ENCODE measurements at regions not wholly inside any gene's neighbourhood (a gene's known extent, or its start where the extent isn't known, plus 50 kb on each side); places are given as distances from the start of the nearest gene placed in this dataset.

- intact Hi-C loops (cut with DNase I) = loop anchor here in 1 of 4 donors (10.0 kb wide), 1 partner anchor 61 kb away; no protein-coding TSS in a partner anchor
- no peaks in the 10 kb centered on the region for H3K4me1 ChIP-seq (ENCODE audit: control insufficient read depth, insufficient read depth, low read length)
- no peaks in the 10 kb centered on the region for H3K27me3 ChIP-seq (ENCODE audit: control insufficient read depth, insufficient read depth)
- H3K9me3 ChIP-seq (ENCODE audit: control insufficient read depth, low read length) = no peaks in the 10 kb centered on the region
- 83% methylated on average over 6 of the region's 6 CpGs for WGBS
- ATAC-seq (no peak), DNase-seq (no peak)
- no peak overlapping the region for H3K27ac ChIP-seq (ENCODE audit: low read length)
- no peak overlapping the region for H3K4me3 ChIP-seq (ENCODE audit: low read length)
Observed at GRCh38 chr18:61965311-61965710, 72.5 kb upstream of the RNF152 start.

GRCh38 chr18:61964616-61965015, 71.8 kb upstream of the RNF152 start:
- intact Hi-C loops (cut with DNase I) = loop anchor here in 1 of 4 donors (10.0 kb wide), 1 partner anchor 60 kb away; no protein-coding TSS in a partner anchor
- Histone ChIP-seq H3K27me3 (ENCODE audit: control insufficient read depth, insufficient read depth) (no peaks in the 10 kb centered on the region), H3K9me3 (ENCODE audit: control insufficient read depth, low read length) (no peaks in the 10 kb centered on the region), H3K4me1 (ENCODE audit: control insufficient read depth, insufficient read depth, low read length) (no peaks in the 10 kb centered on the region), H3K27ac (ENCODE audit: low read length) (no peak overlapping the region), H3K4me3 (ENCODE audit: low read length) (no peak overlapping the region)
- no peak for ATAC-seq
- no peak for DNase-seq

GRCh38 chr18:61963705-61964104, 70.9 kb upstream of the RNF152 start:
- H3K9me3 ChIP-seq (ENCODE audit: control insufficient read depth, low read length) = no peaks in the 10 kb centered on the region
- no peak overlapping the region for H3K4me3 ChIP-seq (ENCODE audit: low read length)
- H3K4me1 ChIP-seq (ENCODE audit: control insufficient read depth, insufficient read depth, low read length) = no peaks in the 10 kb centered on the region
- DNase-seq (no peak), ATAC-seq (no peak)
- intact Hi-C loops (cut with DNase I) = loop anchor here in 1 of 4 donors (10.0 kb wide), 1 partner anchor 59 kb away; no protein-coding TSS in a partner anchor
- H3K27ac ChIP-seq (ENCODE audit: low read length) = no peak overlapping the region
- H3K27me3 ChIP-seq (ENCODE audit: control insufficient read depth, insufficient read depth) = no peaks in the 10 kb centered on the region
- WGBS = 38% methylated on average over 1 of the region's 1 CpG

GRCh38 chr18:61957801-61958516, 65.2 kb upstream of the RNF152 start:
- H3K4me1 ChIP-seq (ENCODE audit: control insufficient read depth, insufficient read depth, low read length) = no peaks in the 10 kb centered on the region
- DNase-seq = no peak
- intact Hi-C loops (cut with DNase I) = no loop called here
- H3K27me3 ChIP-seq (ENCODE audit: control insufficient read depth, insufficient read depth) = no peaks in the 10 kb centered on the region
- H3K4me3 ChIP-seq (ENCODE audit: low read length) = no peak overlapping the region
- WGBS = 81% methylated on average over 13 of the region's 13 CpGs
- ATAC-seq = no peak
- H3K9me3 ChIP-seq (ENCODE audit: control insufficient read depth, low read length) = no peaks in the 10 kb centered on the region
- no peak overlapping the region for H3K27ac ChIP-seq (ENCODE audit: low read length)

GRCh38 chr18:61955644-61956043, 62.8 kb upstream of the RNF152 start:
- no peak for DNase-seq
- WGBS = 67% methylated on average over 2 of the region's 2 CpGs
- ATAC-seq = no peak
- H3K4me1 ChIP-seq (ENCODE audit: control insufficient read depth, insufficient read depth, low read length) = no peaks in the 10 kb centered on the region
- intact Hi-C loops (cut with DNase I) = no loop called here
- no peak overlapping the region for H3K27ac ChIP-seq (ENCODE audit: low read length)
- H3K9me3 ChIP-seq (ENCODE audit: control insufficient read depth, low read length) = no peaks in the 10 kb centered on the region
- no peak overlapping the region for H3K4me3 ChIP-seq (ENCODE audit: low read length)
- H3K27me3 ChIP-seq (ENCODE audit: control insufficient read depth, insufficient read depth) = no peaks in the 10 kb centered on the region

- H3K4me3 ChIP-seq (ENCODE audit: low read length) = no peak overlapping the region
- 94% methylated on average over 5 of the region's 5 CpGs for WGBS
- intact Hi-C loops (cut with DNase I) = no loop called here
- H3K27ac ChIP-seq (ENCODE audit: low read length) = no peak overlapping the region
- no peak for ATAC-seq
- no peaks in the 10 kb centered on the region for H3K9me3 ChIP-seq (ENCODE audit: control insufficient read depth, low read length)
- H3K27me3 ChIP-seq (ENCODE audit: control insufficient read depth, insufficient read depth) = no peaks in the 10 kb centered on the region
- H3K4me1 ChIP-seq (ENCODE audit: control insufficient read depth, insufficient read depth, low read length) = no peaks in the 10 kb centered on the region
- DNase-seq = no peak
Observed at GRCh38 chr18:61954096-61954746, 61.4 kb upstream of the RNF152 start.

GRCh38 chr18:61953641-61954040, 60.8 kb upstream of the RNF152 start:
- Histone ChIP-seq H3K27ac (ENCODE audit: low read length) (no peak overlapping the region), H3K4me1 (ENCODE audit: control insufficient read depth, insufficient read depth, low read length) (no peaks in the 10 kb centered on the region), H3K9me3 (ENCODE audit: control insufficient read depth, low read length) (no peaks in the 10 kb centered on the region), H3K27me3 (ENCODE audit: control insufficient read depth, insufficient read depth) (no peaks in the 10 kb centered on the region), H3K4me3 (ENCODE audit: low read length) (no peak overlapping the region)
- intact Hi-C loops (cut with DNase I) = no loop called here
- ATAC-seq (no peak), DNase-seq (no peak)
- 87% methylated on average over 5 of the region's 5 CpGs for WGBS

- Histone ChIP-seq H3K9me3 (ENCODE audit: control insufficient read depth, low read length) (no peaks in the 10 kb centered on the region), H3K27me3 (ENCODE audit: control insufficient read depth, insufficient read depth) (no peaks in the 10 kb centered on the region), H3K4me3 (ENCODE audit: low read length) (no peak overlapping the region), H3K4me1 (ENCODE audit: control insufficient read depth, insufficient read depth, low read length) (no peaks in the 10 kb centered on the region), H3K27ac (ENCODE audit: low read length) (no peak overlapping the region)
- DNase-seq (no peak), ATAC-seq (no peak)
- intact Hi-C loops (cut with DNase I) = no loop called here
- WGBS = 86% methylated on average over 5 of the region's 5 CpGs
Observed at GRCh38 chr18:61953161-61953560, 60.4 kb upstream of the RNF152 start.

- ATAC-seq = no peak
- H3K27ac ChIP-seq (ENCODE audit: low read length) = no peak overlapping the region
- H3K4me3 ChIP-seq (ENCODE audit: low read length) = no peak overlapping the region
- intact Hi-C loops (cut with DNase I) = no loop called here
- H3K4me1 ChIP-seq (ENCODE audit: control insufficient read depth, insufficient read depth, low read length) = no peaks in the 10 kb centered on the region
- DNase-seq = no peak
- H3K9me3 ChIP-seq (ENCODE audit: control insufficient read depth, low read length) = no peaks in the 10 kb centered on the region
- H3K27me3 ChIP-seq (ENCODE audit: control insufficient read depth, insufficient read depth) = no peaks in the 10 kb centered on the region
- WGBS = 97% methylated on average over 6 of the region's 6 CpGs
Observed at GRCh38 chr18:61951396-61951795, 58.6 kb upstream of the RNF152 start.

GRCh38 chr18:61950371-61950770, 57.6 kb upstream of the RNF152 start:
- Histone ChIP-seq H3K4me1 (ENCODE audit: control insufficient read depth, insufficient read depth, low read length) (no peaks in the 10 kb centered on the region), H3K27ac (ENCODE audit: low read length) (no peak overlapping the region), H3K9me3 (ENCODE audit: control insufficient read depth, low read length) (no peaks in the 10 kb centered on the region), H3K4me3 (ENCODE audit: low read length) (no peak overlapping the region), H3K27me3 (ENCODE audit: control insufficient read depth, insufficient read depth) (no peaks in the 10 kb centered on the region)
- WGBS = 47% methylated on average over 3 of the region's 3 CpGs
- ATAC-seq (no peak), DNase-seq (no peak)
- intact Hi-C loops (cut with DNase I) = no loop called here

GRCh38 chr18:61949946-61950345, 57.1 kb upstream of the RNF152 start:
- H3K9me3 ChIP-seq (ENCODE audit: control insufficient read depth, low read length) = no peaks in the 10 kb centered on the region
- intact Hi-C loops (cut with DNase I) = no loop called here
- H3K4me3 ChIP-seq (ENCODE audit: low read length) = no peak overlapping the region
- 60% methylated on average over 10 of the region's 10 CpGs for WGBS
- H3K27ac ChIP-seq (ENCODE audit: low read length) = no peak overlapping the region
- H3K27me3 ChIP-seq (ENCODE audit: control insufficient read depth, insufficient read depth) = no peaks in the 10 kb centered on the region
- ATAC-seq (no peak), DNase-seq (no peak)
- no peaks in the 10 kb centered on the region for H3K4me1 ChIP-seq (ENCODE audit: control insufficient read depth, insufficient read depth, low read length)

All from right cardiac atrium (tissue), 5 donors.